ENCODE measurements at regions not wholly inside any gene's neighbourhood (a gene's known extent, or its start where the extent isn't known, plus 50 kb on each side); places are given as distances from the start of the nearest gene placed in this dataset.

GRCh38 chr3:194220901-194221326 lies 85.0 kb downstream of the HES1 start:
- Histone ChIP-seq H3K4me1 (ENCODE audit: insufficient read depth, low read length) (no peaks in the 10 kb centered on the region; the same call in 1 of the 2 replicates), H4K20me1 (ENCODE audit: control insufficient read depth, insufficient read depth, insufficient read length) (no peaks in the 10 kb centered on the region), H3K79me1 (ENCODE audit: insufficient read depth, low read depth, low read length, poor library complexity, severe bottlenecking) (no peaks in the 10 kb centered on the region), H3K4ac (ENCODE audit: low read depth, low read length) (no peak overlapping the region), H3K23me2 (ENCODE audit: insufficient read length, low read depth, low read length, poor library complexity, severe bottlenecking) (no peaks in the 10 kb centered on the region), H2BK15ac (ENCODE audit: low read depth, low read length) (no peak overlapping the region), H4K8ac (replicated peaks; ENCODE audit: insufficient read length, low read depth, low read length) (no peak overlapping the region), H4K5ac (ENCODE audit: insufficient read length, low read depth, low read length) (no peak overlapping the region), H3K79me2 (ENCODE audit: insufficient read depth, low read length) (no peaks in the 10 kb centered on the region), H2AFZ (ENCODE audit: low read length) (no peak overlapping the region), H2BK5ac (ENCODE audit: insufficient read length, low read length) (no peak overlapping the region), H3T11ph (ENCODE audit: low read length) (no peak overlapping the region), H3K27ac (ENCODE audit: insufficient read length, low read depth, low read length) (no peak overlapping the region), H2BK120ac (ENCODE audit: low read depth, low read length, poor library complexity, severe bottlenecking) (no peak overlapping the region), H2BK20ac (ENCODE audit: low read depth, low read length, poor library complexity, severe bottlenecking) (no peak overlapping the region), H3K4me2 (ENCODE audit: insufficient read depth, insufficient read length, low read length) (no peak overlapping the region), H3K23ac (ENCODE audit: insufficient read length, low read depth, low read length) (no peak overlapping the region), H4K91ac (ENCODE audit: insufficient read length, low read depth, low read length) (no peak overlapping the region), H3K9ac (ENCODE audit: extremely low read depth, insufficient read length, low read length) (no peak overlapping the region), H3K14ac (ENCODE audit: insufficient read depth, low read length) (no peak overlapping the region; the same call in 1 of the 2 replicates), H2AK5ac (ENCODE audit: insufficient read length, low read length) (no peak overlapping the region), H3K9me3 (ENCODE audit: control insufficient read depth, low read depth, low read length) (no peaks in the 10 kb centered on the region), H2BK12ac (ENCODE audit: insufficient read length, low read depth, low read length) (no peak overlapping the region), H3K27me3 (ENCODE audit: insufficient read depth, low read length) (no peaks in the 10 kb centered on the region), H3K56ac (ENCODE audit: insufficient read length, low read depth, low read length) (no peak overlapping the region), H3K18ac (ENCODE audit: insufficient read length, low read depth, low read length) (no peak overlapping the region)
- no peak for TF ChIP-seq CTCF (conservative IDR thresholded peaks at IDR 0.05)
- H3K4me3 Mint-ChIP-seq, result no peak overlapping the region
- no CpG with 5 or more reads among the region's 8 CpGs for WGBS (ENCODE audit: extremely low coverage, insufficient read length, low lambda C conversion rate)
- no peaks in the 10 kb centered on the region for H3K9me3 Mint-ChIP-seq
- no peak for DNase-seq
- peaks cover 21% of the 10 kb centered on the region for H3K27me3 Mint-ChIP-seq (ENCODE audit: low read depth)
- H3K4me1 Mint-ChIP-seq, result peaks cover 44 to 48% of the 10 kb centered on the region in 2 experiments
- no peaks in the 10 kb centered on the region; a peak in 1 of 7 replicates for H3K36me3 Mint-ChIP-seq (ENCODE audit: insufficient read depth in 1 of 3, low read depth in 3 of 3)
- H3K27ac Mint-ChIP-seq, result no peak overlapping the region; a peak in 1 of 7 replicates

Data from H9 (cell line).